ENCODE measurements at regions not wholly inside any gene's neighbourhood (a gene's known extent, or its start where the extent isn't known, plus 50 kb on each side); places are given as distances from the start of the nearest gene placed in this dataset.

DNA sequence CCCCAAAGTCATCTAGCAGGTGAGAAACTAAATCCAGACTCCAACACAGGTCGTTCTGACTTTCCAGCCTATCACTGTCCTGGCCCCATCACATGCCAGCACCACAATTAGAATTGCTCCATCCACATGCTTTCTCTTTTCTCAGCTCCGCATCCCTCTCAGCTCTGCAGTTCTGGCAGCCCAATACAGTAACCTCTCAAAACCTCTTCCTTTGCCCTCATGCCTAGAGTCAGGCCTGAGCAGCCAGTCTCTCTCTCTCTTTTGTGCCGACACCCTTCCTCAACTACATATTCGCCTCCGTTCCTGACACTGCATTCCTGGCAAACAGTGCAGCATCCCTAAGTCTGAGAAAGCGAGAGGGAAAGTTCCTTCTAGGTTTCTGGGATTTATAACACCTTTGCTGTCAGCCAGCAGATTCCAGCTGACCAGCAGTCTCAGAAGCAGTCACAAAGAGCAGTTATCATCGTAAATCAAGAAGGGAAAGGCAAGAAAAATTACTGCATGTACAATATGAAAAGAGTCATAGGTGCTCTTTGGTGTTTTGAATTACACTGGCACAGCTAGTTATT is 258.0 kb downstream of the FAT3 start:
- H3K4me3 ChIP-seq, result no peak overlapping the region
- 84 to 87% methylated on average over 7 of the region's 7 CpGs for WGBS, 2 donors
- DNase-seq (no peak), ATAC-seq (no peak)
- intact Hi-C loops (cut with DNase I), result no loop called here
- no peak for TF ChIP-seq POLR2A (IDR thresholded peaks at IDR 0.05)
- TF ChIP-seq, protein P1, sequence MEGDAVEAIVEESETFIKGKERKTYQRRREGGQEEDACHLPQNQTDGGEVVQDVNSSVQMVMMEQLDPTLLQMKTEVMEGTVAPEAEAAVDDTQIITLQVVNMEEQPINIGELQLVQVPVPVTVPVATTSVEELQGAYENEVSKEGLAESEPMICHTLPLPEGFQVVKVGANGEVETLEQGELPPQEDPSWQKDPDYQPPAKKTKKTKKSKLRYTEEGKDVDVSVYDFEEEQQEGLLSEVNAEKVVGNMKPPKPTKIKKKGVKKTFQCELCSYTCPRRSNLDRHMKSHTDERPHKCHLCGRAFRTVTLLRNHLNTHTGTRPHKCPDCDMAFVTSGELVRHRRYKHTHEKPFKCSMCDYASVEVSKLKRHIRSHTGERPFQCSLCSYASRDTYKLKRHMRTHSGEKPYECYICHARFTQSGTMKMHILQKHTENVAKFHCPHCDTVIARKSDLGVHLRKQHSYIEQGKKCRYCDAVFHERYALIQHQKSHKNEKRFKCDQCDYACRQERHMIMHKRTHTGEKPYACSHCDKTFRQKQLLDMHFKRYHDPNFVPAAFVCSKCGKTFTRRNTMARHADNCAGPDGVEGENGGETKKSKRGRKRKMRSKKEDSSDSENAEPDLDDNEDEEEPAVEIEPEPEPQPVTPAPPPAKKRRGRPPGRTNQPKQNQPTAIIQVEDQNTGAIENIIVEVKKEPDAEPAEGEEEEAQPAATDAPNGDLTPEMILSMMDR (IDR thresholded peaks at IDR 0.05), result no peak
- peaks cover 4% of the 10 kb centered on the region for H3K4me1 ChIP-seq
- H3K27ac ChIP-seq, result no peak overlapping the region
- no peaks in the 10 kb centered on the region for H3K9me3 ChIP-seq
- H3K27me3 ChIP-seq, result no peaks in the 10 kb centered on the region
- H3K36me3 ChIP-seq (replicated peaks in 1 of 2; ENCODE audit: insufficient read depth in 1 of 2, low read depth in 2 of 2), result no peaks in the 10 kb centered on the region

- WGBS, 2 donors, result 79 to 89% methylated on average over 4 of the region's 4 CpGs
- Histone ChIP-seq H3K27me3 (no peaks in the 10 kb centered on the region), H3K36me3 (replicated peaks in 1 of 2; ENCODE audit: insufficient read depth in 1 of 2, low read depth in 2 of 2) (no peaks in the 10 kb centered on the region), H3K27ac (no peak overlapping the region), H3K4me3 (no peak overlapping the region), H3K4me1 (no peaks in the 10 kb centered on the region), H3K9me3 (no peaks in the 10 kb centered on the region)
- intact Hi-C loops (cut with DNase I), result no loop called here
- ATAC-seq (no peak), DNase-seq (no peak)
- TF ChIP-seq, protein P1 (IDR thresholded peaks at IDR 0.05), result no peak
- no peak for TF ChIP-seq POLR2A (IDR thresholded peaks at IDR 0.05)
These were observed 260.0 kb downstream of the FAT3 start for GRCh38 chr11:92484570-92484969.

GRCh38 chr11:92489826-92490399 is 265.3 kb downstream of the FAT3 start:
- H3K9me3 ChIP-seq, result no peaks in the 10 kb centered on the region
- 90% methylated on average over 3 of the region's 3 CpGs for WGBS, 2 donors
- TF ChIP-seq POLR2A (IDR thresholded peaks at IDR 0.05), result no peak
- TF ChIP-seq, protein P1 (IDR thresholded peaks at IDR 0.05), result no peak
- H3K4me1 ChIP-seq, result peaks cover 10% of the 10 kb centered on the region
- H3K27me3 ChIP-seq, result no peaks in the 10 kb centered on the region
- ATAC-seq, result no peak
- H3K27ac ChIP-seq, result no peak overlapping the region
- H3K4me3 ChIP-seq, result no peak overlapping the region
- intact Hi-C loops (cut with DNase I), result no loop called here
- DNase-seq, result no peak
- no peaks in the 10 kb centered on the region for H3K36me3 ChIP-seq (replicated peaks in 1 of 2; ENCODE audit: insufficient read depth in 1 of 2, low read depth in 2 of 2)

DNA sequence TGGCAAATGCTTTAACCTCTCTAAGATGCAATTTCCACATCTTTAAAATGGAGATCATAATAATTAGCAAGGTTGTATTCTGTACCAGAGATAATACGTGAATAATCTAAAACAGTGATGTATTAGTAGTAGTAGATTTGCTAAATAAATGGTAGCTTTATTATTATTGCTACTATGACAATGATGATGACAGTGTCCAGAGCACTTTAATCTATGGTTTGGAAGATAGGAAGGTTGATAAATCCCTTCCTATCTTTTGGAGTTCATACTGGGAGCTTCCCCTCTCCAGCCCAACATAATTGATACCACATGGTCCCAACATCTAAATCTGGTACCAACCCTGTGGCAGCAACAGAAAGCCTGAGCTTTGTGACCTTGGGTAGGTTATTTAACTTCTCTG is 267.8 kb downstream of the FAT3 start:
- no peak overlapping the region for H3K27ac ChIP-seq
- no peak overlapping the region for H3K4me3 ChIP-seq
- H3K9me3 ChIP-seq, result no peaks in the 10 kb centered on the region
- no peaks in the 10 kb centered on the region for H3K27me3 ChIP-seq
- intact Hi-C loops (cut with DNase I), result no loop called here
- DNase-seq, result no peak
- no peaks in the 10 kb centered on the region for H3K36me3 ChIP-seq (replicated peaks in 1 of 2; ENCODE audit: insufficient read depth in 1 of 2, low read depth in 2 of 2)
- TF ChIP-seq, protein P1 (IDR thresholded peaks at IDR 0.05), result no peak
- no peak for TF ChIP-seq POLR2A (IDR thresholded peaks at IDR 0.05)
- no peak for ATAC-seq
- 83 to 85% methylated on average over 1 of the region's 1 CpG for WGBS, 2 donors
- H3K4me1 ChIP-seq, result peaks cover 19% of the 10 kb centered on the region

All from body of pancreas (tissue), 4 donors.